BJ (cell line): ENCODE measurements at regions not wholly inside any gene's neighbourhood (a gene's known extent, or its start where the extent isn't known, plus 50 kb on each side); places are given as distances from the start of the nearest gene placed in this dataset.

Experiments
- CTCF ChIA-PET: fragments of 350-600 bp; formaldehyde crosslinking; extraction: SDS; loops from one replicate; lab custom pipeline; 2021; ENCODE audit warnings: antibody characterized with exemption, inconsistent platforms; lab: Yijun Ruan, JAX
- POLR2A ChIA-PET: fragments of 300-600 bp; sonication (Branson Sonifier 250); formaldehyde crosslinking; extraction: SDS; loops from one replicate; lab custom pipeline; 2021; ENCODE audit warnings: antibody characterized with exemption; lab: Charles Lee
- DNase-seq: peaks from one replicate; pipeline ENCODE4 v3.0.0-alpha.2; 2011; ENCODE audit warnings: low read depth
- H3K27me3 ChIP-seq: 2 replicates; pipeline ENCODE4 v1.6.0; 2011; ENCODE audit warnings: low read length; ENCODE audit not compliant: control insufficient read depth, insufficient read depth
- H3K36me3 ChIP-seq: 2 replicates; pipeline ENCODE4 v1.5.1; 2011; ENCODE audit warnings: low read length; ENCODE audit not compliant: control insufficient read depth, insufficient read depth
- H3K4me3 ChIP-seq: 2 replicates; pipeline ENCODE4 v1.5.1; 2011; ENCODE audit warnings: low read depth, mild to moderate bottlenecking, control low read depth, low read length
- TF ChIP-seq, protein P1 (sequence below): IDR thresholded peaks from 2 replicates; pipeline ENCODE4 v1.5.1; 2011; ENCODE audit warnings: low read depth, mild to moderate bottlenecking, control low read depth, inconsistent platforms, low read length, moderate library complexity; ENCODE audit not compliant: insufficient read depth

DNA sequence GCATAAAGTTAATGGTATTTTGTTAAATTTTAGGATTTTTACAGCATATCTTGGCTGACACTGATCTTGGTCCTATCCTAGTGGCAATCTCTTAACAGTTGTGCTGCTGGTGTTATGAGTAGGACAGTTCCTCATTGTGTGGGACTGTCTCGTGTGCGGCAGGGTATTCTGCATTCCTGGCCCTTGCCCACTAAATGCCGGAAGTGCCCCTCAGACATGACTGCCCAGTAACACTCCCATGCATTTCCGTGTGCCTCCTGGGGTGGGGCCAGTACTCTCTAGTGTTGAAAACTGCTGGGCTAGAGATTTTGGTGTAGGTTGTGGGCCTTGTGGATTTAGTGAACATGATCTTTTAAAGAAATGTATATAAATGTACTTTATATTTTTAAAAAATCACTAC lies 227.1 kb upstream of the DMRT1 start:
- Histone ChIP-seq H3K36me3 (no peaks in the 10 kb centered on the region), H3K4me3 (no peak overlapping the region), H3K27me3 (no peaks in the 10 kb centered on the region; the same call in 1 of the 2 replicates)
- DNase-seq: no peak
- TF ChIP-seq, protein P1, sequence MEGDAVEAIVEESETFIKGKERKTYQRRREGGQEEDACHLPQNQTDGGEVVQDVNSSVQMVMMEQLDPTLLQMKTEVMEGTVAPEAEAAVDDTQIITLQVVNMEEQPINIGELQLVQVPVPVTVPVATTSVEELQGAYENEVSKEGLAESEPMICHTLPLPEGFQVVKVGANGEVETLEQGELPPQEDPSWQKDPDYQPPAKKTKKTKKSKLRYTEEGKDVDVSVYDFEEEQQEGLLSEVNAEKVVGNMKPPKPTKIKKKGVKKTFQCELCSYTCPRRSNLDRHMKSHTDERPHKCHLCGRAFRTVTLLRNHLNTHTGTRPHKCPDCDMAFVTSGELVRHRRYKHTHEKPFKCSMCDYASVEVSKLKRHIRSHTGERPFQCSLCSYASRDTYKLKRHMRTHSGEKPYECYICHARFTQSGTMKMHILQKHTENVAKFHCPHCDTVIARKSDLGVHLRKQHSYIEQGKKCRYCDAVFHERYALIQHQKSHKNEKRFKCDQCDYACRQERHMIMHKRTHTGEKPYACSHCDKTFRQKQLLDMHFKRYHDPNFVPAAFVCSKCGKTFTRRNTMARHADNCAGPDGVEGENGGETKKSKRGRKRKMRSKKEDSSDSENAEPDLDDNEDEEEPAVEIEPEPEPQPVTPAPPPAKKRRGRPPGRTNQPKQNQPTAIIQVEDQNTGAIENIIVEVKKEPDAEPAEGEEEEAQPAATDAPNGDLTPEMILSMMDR: no peak
- POLR2A ChIA-PET: no interaction called here
- CTCF ChIA-PET: interaction anchor here (0.6 to 6.7 kb wide), 15 partner anchors 11 to 340 kb away, joined by 3 to 86 read pairs (median 5); no protein-coding TSS in a partner anchor

DNA sequence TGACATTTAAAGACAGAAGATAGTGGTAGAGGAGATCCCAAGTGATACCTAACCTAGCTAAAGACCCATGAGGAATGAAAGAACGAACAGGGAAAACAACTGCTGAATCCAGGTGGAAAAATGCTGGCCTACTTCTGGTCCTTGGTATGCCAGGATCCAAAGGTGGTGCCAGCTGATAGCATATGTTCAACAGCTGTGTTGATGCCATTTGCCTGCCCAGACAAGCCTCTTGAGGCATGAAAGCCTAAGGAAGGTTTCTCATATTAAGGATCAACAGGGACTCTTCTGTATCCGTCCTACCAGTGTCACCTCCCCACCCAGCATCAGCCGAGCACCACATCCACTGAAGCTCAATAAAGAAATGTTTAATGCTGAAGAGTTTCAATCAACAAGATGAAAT lies 225.7 kb upstream of the DMRT1 start:
- no peak for DNase-seq
- Histone ChIP-seq H3K27me3 (no peaks in the 10 kb centered on the region; the same call in 1 of the 2 replicates), H3K36me3 (no peaks in the 10 kb centered on the region), H3K4me3 (no peak overlapping the region)
- POLR2A ChIA-PET: no interaction called here
- CTCF ChIA-PET: interaction anchor here (0.7 to 6.7 kb wide), 7 partner anchors 123 to 393 kb away, joined by 3 to 86 read pairs (median 4); no protein-coding TSS in a partner anchor
- TF ChIP-seq, protein P1: no peak

DNA sequence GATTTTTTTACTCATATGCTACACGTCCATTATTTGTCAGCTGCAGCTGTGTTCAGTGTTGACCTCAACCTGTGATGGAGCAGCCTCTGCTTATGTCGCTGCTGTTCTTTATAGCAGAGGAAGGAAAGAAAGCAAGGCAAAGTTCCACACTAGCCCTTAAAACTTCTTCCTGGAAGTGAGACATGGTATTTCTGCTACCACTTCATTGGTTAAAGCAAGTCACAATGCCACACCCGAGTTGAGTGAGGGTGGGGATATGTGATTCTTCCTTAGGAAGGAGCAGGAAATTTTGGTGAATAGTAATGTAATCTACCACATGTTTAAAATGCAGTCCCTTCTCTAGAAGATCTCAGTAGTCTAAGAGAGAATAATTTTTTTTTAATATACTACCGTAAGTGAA lies 224.8 kb upstream of the DMRT1 start:
- ChIA-PET POLR2A (no interaction called here), CTCF (interaction anchor here (0.6 to 6.7 kb wide), 3 partner anchors 139 to 146 kb away, joined by 3 to 86 read pairs (median 14); no protein-coding TSS in a partner anchor)
- H3K4me3 ChIP-seq: no peak overlapping the region
- H3K27me3 ChIP-seq: no peaks in the 10 kb centered on the region
- no peak for DNase-seq
- no peaks in the 10 kb centered on the region for H3K36me3 ChIP-seq
- TF ChIP-seq, protein P1: no peak

DNA sequence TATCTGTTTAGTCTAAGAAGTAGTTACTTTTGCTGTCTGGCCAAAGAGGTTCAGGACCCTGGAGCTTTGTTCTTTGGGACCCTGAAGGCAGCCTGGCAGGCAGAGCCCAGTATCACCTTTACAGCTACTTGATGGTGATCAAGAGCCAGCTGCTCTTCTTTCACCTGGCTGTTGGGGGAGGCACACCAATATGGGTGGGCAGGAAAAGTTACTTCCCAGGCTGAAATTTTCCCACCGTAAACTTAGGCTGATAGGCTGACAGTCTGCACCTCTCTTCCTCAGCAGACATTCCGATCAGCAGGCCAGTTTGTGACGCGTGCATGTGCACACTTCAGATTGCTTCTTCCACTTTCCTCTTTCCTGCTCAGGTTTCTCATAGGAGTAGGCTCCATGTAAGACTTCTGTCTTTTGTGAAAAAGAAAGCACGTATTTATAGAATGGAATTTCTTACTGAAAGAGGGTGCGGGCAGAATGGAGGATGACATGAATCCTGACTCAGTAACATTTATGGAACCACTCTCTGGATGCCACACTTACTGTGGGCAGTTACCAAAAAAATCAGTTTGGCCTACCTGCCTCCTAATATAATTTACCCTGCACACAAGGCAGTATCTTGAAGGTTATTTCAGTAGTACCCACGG lies 223.9 kb upstream of the DMRT1 start:
- Histone ChIP-seq H3K36me3 (no peaks in the 10 kb centered on the region), H3K27me3 (no peaks in the 10 kb centered on the region), H3K4me3 (no peak overlapping the region)
- DNase-seq: no peak
- CTCF ChIA-PET: interaction anchor here (1.8 kb wide), 1 partner anchor 132 kb away, joined by 6 read pairs; no protein-coding TSS in a partner anchor
- TF ChIP-seq, protein P1: no peak
- POLR2A ChIA-PET: no interaction called here

DNA sequence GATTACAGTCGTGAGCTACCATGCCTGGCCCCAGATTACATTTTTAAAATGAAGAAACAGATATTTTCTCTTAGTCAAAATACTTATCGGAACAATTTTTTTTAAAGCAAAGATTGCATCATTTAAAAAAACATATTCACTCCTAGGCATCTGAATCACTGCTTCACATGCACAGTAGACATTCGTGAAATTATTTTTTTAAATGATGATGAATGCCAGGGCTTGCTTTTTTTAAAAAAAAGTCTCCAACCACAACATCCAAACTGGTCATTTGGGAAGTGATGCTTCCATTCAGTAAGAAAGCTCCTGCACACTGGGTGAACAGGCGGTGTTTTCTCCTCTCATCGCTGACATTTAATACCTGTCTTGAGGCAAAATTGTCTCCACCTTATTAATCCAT lies 223.0 kb upstream of the DMRT1 start:
- CTCF ChIA-PET: interaction anchor here (0.7 to 2.0 kb wide), 4 partner anchors 67 to 146 kb away, joined by 3 to 6 read pairs (median 4); no protein-coding TSS in a partner anchor
- TF ChIP-seq, protein P1: no peak
- H3K27me3 ChIP-seq: no peaks in the 10 kb centered on the region
- no peak for DNase-seq
- H3K36me3 ChIP-seq: no peaks in the 10 kb centered on the region
- POLR2A ChIA-PET: interaction anchor here (0.7 kb wide), 1 partner anchor 227 kb away, joined by 5 read pairs; no protein-coding TSS in a partner anchor
- H3K4me3 ChIP-seq: no peak overlapping the region
